CD14-positive monocyte (primary cell): ENCODE measurements at regions not wholly inside any gene's neighbourhood (a gene's known extent, or its start where the extent isn't known, plus 50 kb on each side); places are given as distances from the start of the nearest gene placed in this dataset.
"Not testable (repeated sequence)": the region's sequence is repeated elsewhere in the genome, so short reads cannot be mapped to it uniquely, and the experiment has no call there.

Experiments used
- DNase-seq, 3 donors: peaks; one replicate each; pipeline ENCODE4 v3.0.0-alpha.2; 2011 to 2022
- H2AFZ ChIP-seq: 2 replicates; pipeline ENCODE4 v1.6.0; 2012; ENCODE audit warnings: mild to moderate bottlenecking, low read depth, low read length, inconsistent platforms; ENCODE audit not compliant: insufficient read depth, poor library complexity, severe bottlenecking
- H3K27ac ChIP-seq, 2 donors: 1 replicate in 1 of 2; 2 replicates in 1 of 2; pipeline ENCODE4 v1.5.1; 2012 to 2013; ENCODE audit warnings: low read length in 2 of 2, control low read depth in 1 of 2, inconsistent platforms in 1 of 2, low read depth in 1 of 2, mild to moderate bottlenecking in 1 of 2
- H3K27me3 ChIP-seq, 2 donors: one replicate each; pipeline versions ENCODE4 v1.6.0 to v1.6.1; 2011 to 2013; ENCODE audit warnings: low read length in 2 of 2; ENCODE audit not compliant: control insufficient read depth in 2 of 2, insufficient read depth in 2 of 2
- H3K36me3 ChIP-seq, 2 donors: replicated peaks in 1 of 2; 1 replicate in 1 of 2; 2 replicates in 1 of 2; pipeline versions ENCODE4 v1.5.1 to v1.6.1; 2012 to 2013; ENCODE audit warnings: low read length in 2 of 2, control low read depth in 1 of 2, inconsistent platforms in 1 of 2, mild to moderate bottlenecking in 1 of 2; ENCODE audit not compliant: insufficient read depth in 2 of 2, control insufficient read depth in 1 of 2
- H3K4me1 ChIP-seq, 2 donors: 1 replicate in 1 of 2; 2 replicates in 1 of 2; pipeline versions ENCODE4 v1.5.1 to v1.6.1; 2012 to 2013; ENCODE audit warnings: low read length in 2 of 2, control low read depth in 1 of 2, inconsistent platforms in 1 of 2, mild to moderate bottlenecking in 1 of 2, moderate library complexity in 1 of 2; ENCODE audit not compliant: insufficient read depth in 2 of 2, control insufficient read depth in 1 of 2
- H3K4me2 ChIP-seq: replicated peaks from 2 replicates; pipeline ENCODE3; 2012; ENCODE audit warnings: low read length, moderate library complexity, mild to moderate bottlenecking; ENCODE audit not compliant: poor library complexity, severe bottlenecking; ENCODE audit errors: extremely low read depth
- H3K4me3 ChIP-seq, 3 experiments: fragments of 200-600 bp in 1 of 3; sonication (generic) in 1 of 3; replicated peaks in 1 of 3; 1 replicate in 2 of 3; 2 replicates in 1 of 3; pipeline ENCODE4 v1.5.1; 2011 to 2013; ENCODE audit warnings: low read length in 3 of 3, mild to moderate bottlenecking in 3 of 3, control low read depth in 2 of 3, low read depth in 2 of 3, inconsistent platforms in 1 of 3, moderate library complexity in 1 of 3
- H3K79me2 ChIP-seq: 2 replicates; pipeline ENCODE4 v1.6.0; 2012; ENCODE audit warnings: mild to moderate bottlenecking, control low read depth, inconsistent platforms, low read length, moderate library complexity; ENCODE audit not compliant: insufficient read depth
- H3K9ac ChIP-seq: 2 replicates; pipeline ENCODE4 v1.6.0; 2017; ENCODE audit warnings: low read length, mild to moderate bottlenecking; ENCODE audit not compliant: insufficient read depth, poor library complexity, severe bottlenecking
- H3K9me3 ChIP-seq, 2 donors: replicated peaks in 1 of 2; 1 replicate in 1 of 2; 2 replicates in 1 of 2; pipeline versions ENCODE4 v1.5.1 to v1.6.1; 2012 to 2013; ENCODE audit warnings: low read length in 2 of 2, control low read depth in 1 of 2; ENCODE audit not compliant: control insufficient read depth in 1 of 2, insufficient read depth in 1 of 2
- H4K20me1 ChIP-seq: 2 replicates; pipeline ENCODE4 v1.6.0; 2012; ENCODE audit warnings: mild to moderate bottlenecking, low read length, control low read depth, moderate library complexity; ENCODE audit not compliant: insufficient read depth
- H3K27ac Mint-ChIP-seq, 7 donors: one replicate each; pipeline ENCODE4 v1.8.0; 2020; ENCODE audit warnings: mild to moderate bottlenecking in 7 of 7, mixed read lengths in 7 of 7, moderate library complexity in 6 of 7, inconsistent platforms in 2 of 7
- H3K27me3 Mint-ChIP-seq, 3 donors: one replicate each; pipeline ENCODE4 v1.8.0; 2021 to 2022; ENCODE audit warnings: low read depth in 3 of 3, mild to moderate bottlenecking in 3 of 3, mixed read lengths in 3 of 3, moderate library complexity in 3 of 3, inconsistent platforms in 1 of 3
- H3K36me3 Mint-ChIP-seq, 2 donors: one replicate each; pipeline ENCODE4 v1.8.0; 2020; ENCODE audit warnings: mixed read lengths in 2 of 2, inconsistent platforms in 1 of 2, mild to moderate bottlenecking in 1 of 2
- H3K4me1 Mint-ChIP-seq: one replicate; pipeline ENCODE4 v1.8.0; 2020; ENCODE audit warnings: mild to moderate bottlenecking, mixed read lengths
- H3K4me3 Mint-ChIP-seq, 2 donors: one replicate each; pipeline ENCODE4 v1.8.0; 2020; ENCODE audit warnings: mild to moderate bottlenecking in 2 of 2, mixed read lengths in 2 of 2, moderate library complexity in 1 of 2
- H3K9me3 Mint-ChIP-seq, 7 donors: one replicate each; pipeline ENCODE4 v1.8.0; 2020 to 2022; ENCODE audit warnings: mixed read lengths in 7 of 7, mild to moderate bottlenecking in 6 of 7, moderate library complexity in 6 of 7, inconsistent platforms in 2 of 7
- WGBS: methylation state at CpG from one replicate; pipeline ENCODE4 v1.1.5; 2013; ENCODE audit warnings: missing lambda C conversion rate; ENCODE audit not compliant: insufficient coverage; 5-methylcytosine and 5-hydroxymethylcytosine counted together
- intact Hi-C, 2 donors: fragments of 100-400 bp; cut with micrococcal nuclease; formaldehyde crosslinking; loops; one replicate each; pipeline versions ENCODE4 v1.15.0 to v1.15.1; 2023
- TF ChIP-seq, protein P1 (sequence below): fragments of 200-600 bp; IDR thresholded peaks from one replicate; pipeline ENCODE4 v1.8.0; 2022; ENCODE audit warnings: antibody characterized with exemption, mild to moderate bottlenecking

GRCh38 chr9:102225841-102226441, 487.5 kb upstream of the GRIN3A start:
- no peak overlapping the region for H3K27ac ChIP-seq
- TF ChIP-seq, protein P1, sequence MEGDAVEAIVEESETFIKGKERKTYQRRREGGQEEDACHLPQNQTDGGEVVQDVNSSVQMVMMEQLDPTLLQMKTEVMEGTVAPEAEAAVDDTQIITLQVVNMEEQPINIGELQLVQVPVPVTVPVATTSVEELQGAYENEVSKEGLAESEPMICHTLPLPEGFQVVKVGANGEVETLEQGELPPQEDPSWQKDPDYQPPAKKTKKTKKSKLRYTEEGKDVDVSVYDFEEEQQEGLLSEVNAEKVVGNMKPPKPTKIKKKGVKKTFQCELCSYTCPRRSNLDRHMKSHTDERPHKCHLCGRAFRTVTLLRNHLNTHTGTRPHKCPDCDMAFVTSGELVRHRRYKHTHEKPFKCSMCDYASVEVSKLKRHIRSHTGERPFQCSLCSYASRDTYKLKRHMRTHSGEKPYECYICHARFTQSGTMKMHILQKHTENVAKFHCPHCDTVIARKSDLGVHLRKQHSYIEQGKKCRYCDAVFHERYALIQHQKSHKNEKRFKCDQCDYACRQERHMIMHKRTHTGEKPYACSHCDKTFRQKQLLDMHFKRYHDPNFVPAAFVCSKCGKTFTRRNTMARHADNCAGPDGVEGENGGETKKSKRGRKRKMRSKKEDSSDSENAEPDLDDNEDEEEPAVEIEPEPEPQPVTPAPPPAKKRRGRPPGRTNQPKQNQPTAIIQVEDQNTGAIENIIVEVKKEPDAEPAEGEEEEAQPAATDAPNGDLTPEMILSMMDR = no peak
- Mint-ChIP-seq H3K9me3 (peaks cover 0 to 7% (median 3%) of the 10 kb centered on the region in 7 donors), H3K27me3 (no peaks in the 10 kb centered on the region), H3K36me3 (no peaks in the 10 kb centered on the region), H3K4me1 (no peaks in the 10 kb centered on the region), H3K27ac (no peak overlapping the region), H3K4me3 (no peak overlapping the region)
- no peaks in the 10 kb centered on the region for H3K27me3 ChIP-seq
- no peak overlapping the region for H2AFZ ChIP-seq
- H3K4me3 ChIP-seq = no peak overlapping the region
- H3K36me3 ChIP-seq = no peaks in the 10 kb centered on the region
- no peaks in the 10 kb centered on the region for H3K79me2 ChIP-seq
- intact Hi-C loops = no loop called here
- no peak for DNase-seq
- H3K4me2 ChIP-seq = no peak overlapping the region
- WGBS = no CpG with 5 or more reads among the region's 1 CpG
- H3K9ac ChIP-seq = no peak overlapping the region
- no peaks in the 10 kb centered on the region for H3K4me1 ChIP-seq
- H4K20me1 ChIP-seq = no peaks in the 10 kb centered on the region
- no peaks in the 10 kb centered on the region for H3K9me3 ChIP-seq

DNA sequence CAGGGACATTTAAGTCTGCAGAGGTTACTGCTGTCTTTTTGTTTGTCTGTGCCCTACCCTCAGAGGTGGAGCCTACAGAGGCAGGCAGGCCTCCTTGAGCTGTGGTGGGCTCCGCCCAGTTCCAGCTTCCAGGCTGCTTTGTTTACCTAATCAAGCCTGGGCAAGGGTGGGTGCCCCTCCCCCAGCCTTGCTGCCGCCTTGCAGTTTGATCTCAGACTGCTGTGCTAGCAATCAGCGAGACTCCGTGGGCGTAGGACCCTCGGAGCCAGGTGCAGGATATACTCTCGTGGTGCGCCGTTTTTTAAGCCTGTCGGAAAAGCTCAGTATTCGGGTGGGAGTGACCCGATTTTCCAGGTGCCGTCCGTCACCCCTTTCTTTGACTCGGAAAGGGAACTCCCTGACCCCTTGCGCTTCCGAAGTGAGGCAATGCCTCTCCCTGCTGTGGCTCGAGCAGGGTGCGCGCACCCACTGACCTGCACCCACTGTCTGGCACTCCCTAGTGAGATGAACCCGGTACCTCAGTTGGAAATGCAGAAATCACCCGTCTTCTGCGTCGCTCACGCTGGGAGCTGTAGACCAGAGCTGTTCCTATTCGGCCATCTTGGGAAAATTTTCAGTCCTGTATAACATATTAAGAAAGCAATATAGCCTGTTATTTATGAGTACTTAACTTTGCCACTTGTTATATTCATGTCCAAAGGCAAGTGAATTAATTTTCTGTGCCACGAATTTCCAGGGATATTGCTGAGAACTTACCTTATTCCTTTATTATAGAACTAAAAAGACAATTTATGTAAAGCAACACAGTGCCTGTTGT, 485.1 kb upstream of the GRIN3A start:
- H3K27me3 ChIP-seq, H2AFZ ChIP-seq, DNase-seq, H3K79me2 ChIP-seq, H3K9me3 ChIP-seq, H3K27ac ChIP-seq, H3K4me3 Mint-ChIP-seq, H3K4me3 ChIP-seq, H3K4me1 ChIP-seq, H3K4me1 Mint-ChIP-seq, H3K27ac Mint-ChIP-seq, H3K4me2 ChIP-seq, H3K36me3 ChIP-seq, intact Hi-C loops, H3K27me3 Mint-ChIP-seq, H3K9ac ChIP-seq, H3K36me3 Mint-ChIP-seq, H4K20me1 ChIP-seq, H3K9me3 Mint-ChIP-seq: not testable (repeated sequence)
- 88% methylated on average over 19 of the region's 27 CpGs for WGBS
